ENCODE measurements at regions not wholly inside any gene's neighbourhood (a gene's known extent, or its start where the extent isn't known, plus 50 kb on each side); places are given as distances from the start of the nearest gene placed in this dataset.

- Histone ChIP-seq H3K27ac (ENCODE audit: low read length) (no peak overlapping the region), H3K4me3 (ENCODE audit: low read length) (no peak overlapping the region), H3K36me3 (ENCODE audit: insufficient read depth, low read length) (no peaks in the 10 kb centered on the region), H3F3A (ENCODE audit: insufficient read depth, low read length, poor library complexity, severe bottlenecking) (no peaks in the 10 kb centered on the region), H3K4me2 (ENCODE audit: low read length) (no peak overlapping the region), H3K9me2 (ENCODE audit: insufficient read depth, low read length) (no peaks in the 10 kb centered on the region), H3K27me3 (ENCODE audit: insufficient read depth, low read depth, low read length) (no peaks in the 10 kb centered on the region), H2AFZ (ENCODE audit: low read depth, low read length) (no peak overlapping the region), H3K9ac (ENCODE audit: low read length) (no peak overlapping the region), H4K20me1 (ENCODE audit: insufficient read depth) (no peaks in the 10 kb centered on the region), H3K9me3 (ENCODE audit: low read length) (peaks cover 7% of the 10 kb centered on the region), H3K79me2 (replicated peaks; ENCODE audit: insufficient read depth, low read length) (no peaks in the 10 kb centered on the region)
- TF ChIP-seq CTCF (IDR thresholded peaks at IDR 0.05; ENCODE audit: poor library complexity, severe bottlenecking): no peak
- TF ChIP-seq EZH2 (IDR thresholded peaks at IDR 0.05; ENCODE audit: borderline replicate concordance, insufficient read depth, low read length, poor library complexity, severe bottlenecking): no peak
- no peak for TF ChIP-seq MXI1 (conservative IDR thresholded peaks at IDR 0.05; ENCODE audit: poor library complexity, severe bottlenecking)
- TF ChIP-seq, protein P1, sequence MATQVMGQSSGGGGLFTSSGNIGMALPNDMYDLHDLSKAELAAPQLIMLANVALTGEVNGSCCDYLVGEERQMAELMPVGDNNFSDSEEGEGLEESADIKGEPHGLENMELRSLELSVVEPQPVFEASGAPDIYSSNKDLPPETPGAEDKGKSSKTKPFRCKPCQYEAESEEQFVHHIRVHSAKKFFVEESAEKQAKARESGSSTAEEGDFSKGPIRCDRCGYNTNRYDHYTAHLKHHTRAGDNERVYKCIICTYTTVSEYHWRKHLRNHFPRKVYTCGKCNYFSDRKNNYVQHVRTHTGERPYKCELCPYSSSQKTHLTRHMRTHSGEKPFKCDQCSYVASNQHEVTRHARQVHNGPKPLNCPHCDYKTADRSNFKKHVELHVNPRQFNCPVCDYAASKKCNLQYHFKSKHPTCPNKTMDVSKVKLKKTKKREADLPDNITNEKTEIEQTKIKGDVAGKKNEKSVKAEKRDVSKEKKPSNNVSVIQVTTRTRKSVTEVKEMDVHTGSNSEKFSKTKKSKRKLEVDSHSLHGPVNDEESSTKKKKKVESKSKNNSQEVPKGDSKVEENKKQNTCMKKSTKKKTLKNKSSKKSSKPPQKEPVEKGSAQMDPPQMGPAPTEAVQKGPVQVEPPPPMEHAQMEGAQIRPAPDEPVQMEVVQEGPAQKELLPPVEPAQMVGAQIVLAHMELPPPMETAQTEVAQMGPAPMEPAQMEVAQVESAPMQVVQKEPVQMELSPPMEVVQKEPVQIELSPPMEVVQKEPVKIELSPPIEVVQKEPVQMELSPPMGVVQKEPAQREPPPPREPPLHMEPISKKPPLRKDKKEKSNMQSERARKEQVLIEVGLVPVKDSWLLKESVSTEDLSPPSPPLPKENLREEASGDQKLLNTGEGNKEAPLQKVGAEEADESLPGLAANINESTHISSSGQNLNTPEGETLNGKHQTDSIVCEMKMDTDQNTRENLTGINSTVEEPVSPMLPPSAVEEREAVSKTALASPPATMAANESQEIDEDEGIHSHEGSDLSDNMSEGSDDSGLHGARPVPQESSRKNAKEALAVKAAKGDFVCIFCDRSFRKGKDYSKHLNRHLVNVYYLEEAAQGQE (IDR thresholded peaks at IDR 0.05; ENCODE audit: borderline replicate concordance): no peak
- TF ChIP-seq POLR2AphosphoS5 (IDR thresholded peaks at IDR 0.05): no peak
- no peak for TF ChIP-seq SMC3 (conservative IDR thresholded peaks at IDR 0.05; ENCODE audit: poor library complexity)
- no peak for TF ChIP-seq RAD21 (conservative IDR thresholded peaks at IDR 0.05)
- TF ChIP-seq EP300 (conservative IDR thresholded peaks at IDR 0.05; ENCODE audit: poor library complexity, severe bottlenecking): no peak
- no peak for TF ChIP-seq TAF1 (IDR thresholded peaks at IDR 0.05; ENCODE audit: low read depth)
Measured at GRCh38 chr2:6683516-6683915, 182.2 kb downstream of the CMPK2 start.

DNA sequence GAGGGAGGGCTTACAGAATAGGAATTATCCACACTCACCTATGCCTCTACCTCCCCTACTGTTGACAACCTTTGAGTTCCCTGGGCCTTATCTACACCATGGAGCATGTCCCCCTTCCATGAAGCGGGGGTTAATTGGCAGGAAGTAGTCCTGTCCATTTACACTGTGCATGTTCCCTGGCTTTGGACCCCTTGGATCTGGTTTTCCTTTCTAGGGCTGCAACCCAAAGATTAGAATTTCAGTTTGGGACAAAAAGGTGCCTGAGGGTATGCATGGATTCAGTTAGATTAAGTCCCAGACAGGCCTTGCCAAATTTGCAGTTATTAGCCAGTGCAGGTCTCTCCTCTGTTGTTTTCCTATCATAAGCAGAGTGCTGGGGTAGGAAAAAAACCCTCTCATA, 180.3 kb downstream of the CMPK2 start:
- Histone ChIP-seq H3K27ac (ENCODE audit: low read length) (no peak overlapping the region), H3K27me3 (ENCODE audit: insufficient read depth, low read depth, low read length) (no peaks in the 10 kb centered on the region), H2AFZ (ENCODE audit: low read depth, low read length) (no peak overlapping the region), H3K9ac (ENCODE audit: low read length) (no peak overlapping the region), H3K79me2 (replicated peaks; ENCODE audit: insufficient read depth, low read length) (no peaks in the 10 kb centered on the region), H3K9me2 (ENCODE audit: insufficient read depth, low read length) (no peaks in the 10 kb centered on the region), H3F3A (ENCODE audit: insufficient read depth, low read length, poor library complexity, severe bottlenecking) (no peaks in the 10 kb centered on the region), H3K4me2 (ENCODE audit: low read length) (no peak overlapping the region), H3K36me3 (ENCODE audit: insufficient read depth, low read length) (no peaks in the 10 kb centered on the region), H4K20me1 (ENCODE audit: insufficient read depth) (no peaks in the 10 kb centered on the region), H3K4me3 (ENCODE audit: low read length) (no peak overlapping the region), H3K9me3 (ENCODE audit: low read length) (peaks cover 7% of the 10 kb centered on the region)
- TF ChIP-seq CTCF (IDR thresholded peaks at IDR 0.05; ENCODE audit: poor library complexity, severe bottlenecking) (no peak), TAF1 (IDR thresholded peaks at IDR 0.05; ENCODE audit: low read depth) (no peak), POLR2AphosphoS5 (IDR thresholded peaks at IDR 0.05) (no peak), EZH2 (IDR thresholded peaks at IDR 0.05; ENCODE audit: borderline replicate concordance, insufficient read depth, low read length, poor library complexity, severe bottlenecking) (no peak), SMC3 (conservative IDR thresholded peaks at IDR 0.05; ENCODE audit: poor library complexity) (no peak), MXI1 (conservative IDR thresholded peaks at IDR 0.05; ENCODE audit: poor library complexity, severe bottlenecking) (no peak), EP300 (conservative IDR thresholded peaks at IDR 0.05; ENCODE audit: poor library complexity, severe bottlenecking) (no peak), RAD21 (conservative IDR thresholded peaks at IDR 0.05) (no peak)
- TF ChIP-seq, protein P1 (IDR thresholded peaks at IDR 0.05; ENCODE audit: borderline replicate concordance): no peak

Data from neural cell (in vitro differentiated cells).